ENCODE measurements at regions not wholly inside any gene's neighbourhood (a gene's known extent, or its start where the extent isn't known, plus 50 kb on each side); places are given as distances from the start of the nearest gene placed in this dataset.
A peak's percentile ranks its signal among the peaks of the same experiment; 100 is the strongest.

DNA sequence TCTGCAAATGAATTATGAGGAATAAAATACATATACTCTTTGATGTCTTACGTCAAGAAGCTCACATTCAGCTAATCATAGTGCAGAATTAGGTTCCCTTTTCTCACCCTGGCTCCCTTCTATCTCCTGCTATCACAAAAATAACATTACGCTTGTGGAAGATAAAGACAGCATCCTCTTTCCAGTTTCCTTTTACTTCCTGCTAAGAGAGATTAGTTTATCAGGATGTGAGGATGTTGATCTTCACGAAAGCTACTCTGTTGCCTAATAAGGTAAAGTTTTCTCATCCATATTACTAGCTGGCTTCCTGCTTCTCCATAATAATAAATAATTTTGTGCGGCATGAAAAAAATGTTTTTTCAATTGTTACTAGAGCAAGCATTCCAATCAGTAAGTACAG, 217.7 kb upstream of the DCN start:
- no peak for DNase-seq (ENCODE audit: low spot score)

DNA sequence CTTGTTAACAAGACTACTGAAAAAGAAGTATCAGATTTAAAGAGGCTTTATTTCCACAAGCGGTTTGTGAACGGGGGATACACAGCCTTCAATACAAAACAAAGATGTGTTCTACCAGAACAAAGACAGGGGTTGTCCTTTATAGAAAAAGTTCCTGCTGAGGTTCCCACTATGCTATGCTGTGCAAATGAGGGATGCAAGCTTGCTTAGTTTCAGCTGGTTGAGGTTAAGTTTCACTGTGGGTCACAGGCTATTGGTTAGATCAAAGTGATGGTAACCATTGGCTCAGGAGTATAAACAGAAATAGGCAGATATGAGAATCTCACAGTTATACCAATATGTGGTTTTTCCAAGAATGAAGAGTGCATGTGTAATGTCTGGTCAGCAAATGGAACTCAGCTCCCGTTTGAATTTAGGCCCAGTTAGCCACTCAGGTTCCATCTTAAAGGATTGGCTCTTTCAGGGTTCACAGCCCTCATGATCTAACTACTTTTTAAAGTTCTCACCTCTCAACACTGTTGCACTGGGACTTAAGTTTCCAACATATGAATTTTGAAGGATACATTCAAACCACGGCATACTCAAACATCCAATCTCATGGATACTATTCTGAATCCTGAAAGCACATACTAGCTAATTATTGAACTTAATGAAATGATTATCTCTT, 215.4 kb upstream of the DCN start:
- DNase-seq (ENCODE audit: low spot score), result no peak

- no peak for DNase-seq (ENCODE audit: low spot score)
Measured at GRCh38 chr12:91396293-91396692, 213.7 kb upstream of the DCN start.

- DNase-seq (ENCODE audit: low spot score), result no peak
Measured at GRCh38 chr12:91395628-91396135, 213.1 kb upstream of the DCN start.

DNA sequence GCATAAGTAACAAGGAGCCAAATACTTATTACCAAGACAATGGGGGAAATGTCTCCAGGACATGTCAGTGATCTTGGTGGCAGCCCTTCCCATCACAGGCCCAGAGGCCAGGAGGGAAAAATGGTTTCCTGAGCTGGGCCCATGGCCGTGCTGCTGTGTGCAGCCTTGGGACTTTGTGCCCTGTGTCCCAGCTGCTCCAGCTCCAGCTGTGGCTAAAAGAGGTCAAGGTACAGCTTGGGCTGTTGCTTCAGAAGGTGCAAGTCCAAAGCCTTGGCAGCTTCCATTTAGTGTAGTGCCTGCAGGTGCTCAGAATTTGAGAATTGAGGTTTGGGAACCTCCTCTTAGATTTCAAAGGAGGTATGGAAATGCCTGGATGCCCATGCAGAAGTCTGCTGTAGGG, 212.3 kb upstream of the DCN start:
- DNase-seq (ENCODE audit: low spot score), result no peak

GRCh38 chr12:91388573-91388972, 206.0 kb upstream of the DCN start:
- no peak for DNase-seq (ENCODE audit: low spot score)

DNA sequence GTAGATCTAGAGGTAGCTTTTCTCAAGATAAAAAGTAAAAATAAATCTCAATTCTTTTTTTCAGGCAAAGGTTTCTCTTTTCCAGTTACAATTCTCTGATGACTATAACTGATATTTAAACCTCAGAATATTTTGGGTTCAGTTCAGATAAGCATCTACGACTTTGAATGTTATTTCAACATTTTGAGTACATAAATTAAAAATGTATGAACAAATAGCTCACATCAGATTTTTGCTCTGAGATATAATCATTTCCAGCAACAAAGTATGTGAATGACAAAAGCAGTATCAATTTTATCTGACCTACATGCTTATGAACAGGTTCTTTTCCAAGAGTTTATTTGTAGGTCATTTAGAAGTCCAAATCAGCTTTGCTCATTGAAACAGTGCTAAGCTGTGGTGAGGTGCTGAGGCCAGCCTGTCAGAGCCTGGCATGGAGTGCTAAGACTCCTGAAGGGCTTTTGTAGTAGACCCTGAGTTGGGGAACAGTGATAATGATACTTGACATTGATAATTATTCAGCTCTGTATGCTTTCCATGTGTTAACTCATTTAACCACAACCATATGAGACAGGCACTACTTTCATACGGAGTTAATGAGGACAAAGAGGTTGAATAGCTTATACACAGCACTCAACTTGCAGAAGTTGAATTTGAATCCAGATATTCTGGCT, 205.0 kb upstream of the DCN start:
- DNase-seq (ENCODE audit: low spot score), result no peak

DNA sequence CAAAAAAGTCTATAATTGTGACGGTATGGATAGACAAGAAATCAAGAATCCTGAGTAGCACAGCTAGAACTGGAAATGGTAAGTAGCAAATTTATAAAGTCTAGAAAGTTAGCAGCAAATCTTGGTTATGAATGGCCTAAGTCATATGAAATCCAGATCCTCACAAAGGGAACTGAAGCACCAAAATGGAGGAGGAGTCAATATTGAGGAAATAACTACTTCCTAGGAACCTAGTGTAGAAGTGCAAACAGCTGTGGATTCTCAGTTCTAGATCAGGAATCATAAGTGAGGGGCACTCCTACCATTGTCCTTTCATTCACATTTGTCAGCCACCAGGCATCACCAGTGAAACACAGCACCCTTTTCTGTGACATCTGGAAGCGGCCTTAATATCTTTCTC, 202.2 kb upstream of the DCN start:
- DNase-seq (ENCODE audit: low spot score), result no peak

- no peak for DNase-seq (ENCODE audit: low spot score)
Measured at GRCh38 chr12:91384366-91384765, 201.7 kb upstream of the DCN start.

DNA sequence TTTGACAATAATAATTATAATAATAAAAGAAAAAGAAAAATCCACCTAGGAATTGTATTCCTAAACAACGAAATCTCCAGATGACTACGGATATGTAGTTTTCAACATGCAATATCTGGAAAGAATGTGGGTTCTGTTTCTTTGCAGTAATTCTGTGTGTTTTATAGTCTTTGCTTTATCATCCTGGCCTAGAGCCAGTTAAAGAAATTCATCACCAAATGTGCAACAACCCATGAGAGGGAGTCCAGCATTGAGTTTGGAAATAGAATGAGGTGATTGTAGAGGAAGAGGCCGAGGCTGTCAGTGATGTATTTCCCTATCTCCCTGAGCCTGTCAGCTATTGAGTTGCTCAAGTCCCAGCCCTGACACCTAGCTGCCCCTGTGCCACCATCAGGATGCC, 200.5 kb upstream of the DCN start:
- no peak for DNase-seq (ENCODE audit: low spot score)

GRCh38 chr12:91382081-91382543, 199.5 kb upstream of the DCN start:
- DNase-seq (ENCODE audit: low spot score), result peak; percentile 44

DNA sequence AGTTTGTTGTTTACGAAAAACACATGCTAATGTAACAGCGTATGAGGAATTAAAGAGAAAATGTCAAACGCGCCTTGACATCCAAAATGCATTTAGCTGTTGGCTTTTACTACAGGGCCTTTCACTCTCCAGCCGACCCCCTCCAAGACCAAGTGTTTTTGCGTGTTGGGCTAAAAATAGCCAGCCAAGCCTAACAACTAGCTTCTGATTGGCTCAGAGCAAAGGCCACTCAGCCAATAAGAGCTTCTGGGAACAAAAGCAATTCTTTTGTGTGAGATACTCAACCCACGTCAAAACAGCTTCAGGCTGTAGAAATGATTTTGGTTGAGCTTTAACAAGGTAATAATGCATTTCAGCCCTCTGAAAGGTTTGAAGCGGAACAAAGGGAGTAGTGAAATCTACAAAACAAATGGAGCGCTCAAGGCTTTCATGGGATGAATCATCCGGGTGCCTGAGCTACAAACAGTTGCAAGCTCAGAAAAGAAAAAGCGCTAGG, 198.7 kb upstream of the DCN start:
- DNase-seq (ENCODE audit: low spot score), result peak; percentile 24

DNA sequence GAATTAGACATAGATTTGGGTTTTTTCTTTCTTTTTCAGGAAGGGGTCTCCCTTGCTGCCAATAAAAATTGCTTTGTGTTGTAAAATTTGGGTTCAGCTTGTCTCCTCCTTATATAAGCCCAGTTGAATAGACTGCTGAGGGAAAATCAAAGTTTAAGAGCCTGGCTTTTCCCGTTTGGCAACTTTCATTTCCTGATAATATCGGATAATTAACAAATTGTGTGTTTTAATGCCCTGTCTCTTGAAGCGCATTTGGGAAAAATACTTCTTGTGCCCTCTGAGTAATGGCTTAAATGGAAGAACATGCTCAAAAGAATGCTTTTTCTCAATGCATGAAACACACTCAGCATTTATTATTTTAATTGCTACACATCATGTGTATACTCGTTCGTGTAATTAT, 198.0 kb upstream of the DCN start:
- DNase-seq (ENCODE audit: low spot score), result no peak

- DNase-seq (ENCODE audit: low spot score), result no peak
Measured at GRCh38 chr12:91379051-91379775, 196.6 kb upstream of the DCN start.

DNA sequence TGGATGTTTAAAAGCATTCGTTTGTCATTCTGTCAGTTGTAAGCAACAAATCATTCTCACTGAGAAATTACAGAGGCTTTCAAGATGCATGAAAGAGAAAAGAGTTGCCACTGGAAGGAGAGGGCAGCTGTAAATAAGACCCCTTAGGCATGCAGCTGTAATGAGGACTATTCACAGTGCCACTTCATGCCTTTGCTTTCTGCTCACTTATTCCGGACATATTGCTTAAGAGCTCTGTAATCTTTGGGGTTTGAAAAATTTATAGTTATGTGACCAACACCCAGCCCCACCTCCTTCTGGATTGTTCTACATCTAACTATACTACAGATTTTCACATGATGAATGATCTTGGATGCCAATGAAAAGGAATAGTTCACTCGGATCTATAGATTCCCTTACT, 194.8 kb upstream of the DCN start:
- DNase-seq (ENCODE audit: low spot score), result no peak

- DNase-seq (ENCODE audit: low spot score), result no peak
Measured at GRCh38 chr12:91373086-91373485, 190.5 kb upstream of the DCN start.

- no peak for DNase-seq (ENCODE audit: low spot score)
Measured at GRCh38 chr12:91370086-91370868, 187.7 kb upstream of the DCN start.

- no peak for DNase-seq (ENCODE audit: low spot score)
Measured at GRCh38 chr12:91368613-91369012, 186.0 kb upstream of the DCN start.

GRCh38 chr12:91367234-91367849, 184.7 kb upstream of the DCN start:
- peak; percentile 11 for DNase-seq (ENCODE audit: low spot score)

DNA sequence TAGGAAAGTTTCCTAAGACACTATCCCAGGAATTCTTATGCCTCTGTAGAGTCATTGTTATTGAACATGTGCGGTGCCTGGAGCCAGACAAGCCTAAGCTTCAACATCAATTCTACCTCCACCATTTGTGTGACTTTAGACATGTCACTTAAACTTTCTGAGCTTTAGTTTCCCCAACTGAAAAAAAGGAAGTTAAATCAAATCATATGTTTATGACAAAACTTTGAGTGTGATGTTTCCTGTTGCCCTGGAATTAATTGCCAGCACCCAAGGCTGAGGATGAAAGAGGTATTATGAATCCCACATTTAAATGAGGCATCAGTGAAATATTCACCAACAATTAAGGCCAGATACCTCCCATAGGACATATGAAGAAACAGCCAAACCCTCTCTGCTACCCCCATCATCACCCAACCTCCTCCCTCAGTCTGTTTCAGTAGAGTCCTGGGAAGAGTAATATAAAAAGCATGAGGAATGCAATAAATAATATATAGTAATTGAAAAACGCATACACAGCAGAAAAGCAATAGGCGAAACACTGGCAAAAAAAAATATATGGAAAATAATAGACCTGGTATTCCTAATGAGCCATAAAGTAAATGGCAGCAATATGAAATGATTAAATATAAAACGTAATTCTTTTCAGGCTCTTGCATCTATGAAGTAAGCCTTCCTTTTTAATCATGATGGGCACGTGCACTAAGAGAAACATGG, 182.0 kb upstream of the DCN start:
- no peak for DNase-seq (ENCODE audit: low spot score)

DNA sequence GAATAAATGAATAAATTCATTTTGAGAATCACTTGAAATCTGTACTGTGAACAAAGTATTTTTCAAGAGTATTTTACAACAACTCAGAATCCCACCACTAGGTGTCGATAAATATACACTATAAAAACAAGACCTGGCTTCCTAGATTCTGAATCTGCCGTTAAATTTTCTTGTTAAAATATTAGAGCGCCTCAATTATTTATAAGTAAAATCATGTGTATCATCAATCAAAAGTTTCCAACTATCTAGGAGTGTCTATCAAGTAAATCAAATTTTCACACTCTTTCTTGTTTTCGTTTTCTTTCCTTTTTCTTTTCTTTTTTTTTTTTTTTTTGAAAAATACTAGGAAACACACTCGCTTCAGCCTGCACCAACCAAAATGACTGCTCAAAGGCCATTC, 179.2 kb upstream of the DCN start:
- DNase-seq (ENCODE audit: low spot score), result peak; percentile 22
